ENCODE measurements at regions not wholly inside any gene's neighbourhood (a gene's known extent, or its start where the extent isn't known, plus 50 kb on each side); places are given as distances from the start of the nearest gene placed in this dataset.

DNA sequence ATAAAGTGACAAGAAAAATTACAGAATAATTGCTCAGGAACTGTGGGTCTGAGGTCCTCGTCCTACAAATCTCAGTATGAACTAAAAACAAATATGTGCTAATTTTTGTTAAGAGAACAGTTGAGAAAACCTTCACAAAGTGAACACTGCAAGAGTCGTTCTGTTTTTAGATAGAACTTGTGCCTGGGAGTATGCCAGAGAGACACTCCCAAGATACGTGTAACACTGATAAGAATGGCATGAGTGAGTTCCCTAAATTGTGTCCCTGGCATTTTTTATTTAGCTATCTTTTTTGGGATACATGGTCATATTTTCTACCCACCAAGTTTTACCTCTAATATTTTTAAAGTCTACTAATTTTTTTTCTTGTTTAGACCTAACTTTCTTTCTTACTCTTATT is 860.0 kb upstream of the NR2F2 start:
- POLR2A ChIA-PET (ENCODE audit: partially characterized antibody): no interaction called here
- 97% methylated on average over 3 of the region's 3 CpGs; no CpG with 5 or more reads in 1 of the 2 experiments for WGBS, 2 experiments (ENCODE audit: extremely low coverage in 1 of 2, insufficient coverage in 1 of 2, insufficient read length in 1 of 2, insufficient replicate concordance in 2 of 2, low coverage in 1 of 2, low lambda C conversion rate in 2 of 2, missing lambda C conversion rate in 1 of 2)

More for the DNA sequence above, 860.0 kb upstream of the NR2F2 start:
- TF ChIP-seq E2F6 (IDR thresholded peaks at IDR 0.05) (no peak), SAP30 (IDR thresholded peaks at IDR 0.05; ENCODE audit: insufficient read depth, insufficient replicate concordance, low read length) (no peak), EP300 (IDR thresholded peaks at IDR 0.05; ENCODE audit: borderline replicate concordance in 1 of 2, low read depth in 2 of 2, low read length in 2 of 2) (no peak), HDAC2 (IDR thresholded peaks at IDR 0.05; ENCODE audit: borderline replicate concordance in 1 of 2, low read depth in 2 of 2, low read length in 2 of 2) (no peak), FOSL1 (IDR thresholded peaks at IDR 0.05; ENCODE audit: insufficient read depth, low read depth, low read length) (no peak), SIN3A (conservative IDR thresholded peaks at IDR 0.05 in 1 of 2, IDR thresholded peaks at IDR 0.05 in 1 of 2; ENCODE audit: low read depth in 1 of 2, low read length in 2 of 2) (no peak), POLR2A (IDR thresholded peaks at IDR 0.05; ENCODE audit: control extremely low read depth in 1 of 2, low read depth in 2 of 2, low read length in 2 of 2) (no peak), POU5F1 (IDR thresholded peaks at IDR 0.05; ENCODE audit: low read depth, low read length) (no peak)
- no peaks in the 10 kb centered on the region for H3K79me1 ChIP-seq (ENCODE audit: low read depth, low read length)
- no peak overlapping the region for H4K91ac ChIP-seq (replicated peaks; ENCODE audit: insufficient read length, low read length)
- H3K4ac ChIP-seq (replicated peaks; ENCODE audit: insufficient read length, low read depth, low read length): no peak overlapping the region
- H2BK12ac ChIP-seq (ENCODE audit: low read depth, low read length): no peak overlapping the region
- FAIRE-seq: no peak
- no peaks in the 10 kb centered on the region for H3K79me2 ChIP-seq (ENCODE audit: control insufficient read depth in 1 of 2, insufficient read depth in 2 of 2, low read length in 2 of 2)
- no peak overlapping the region for H4K5ac ChIP-seq (ENCODE audit: insufficient read length, low read depth, low read length)
- H2BK5ac ChIP-seq (ENCODE audit: low read depth, low read length): no peak overlapping the region
- H3K56ac ChIP-seq (replicated peaks; ENCODE audit: insufficient read length, low read depth, low read length): no peak overlapping the region
- no peaks in the 10 kb centered on the region for H3K9me3 ChIP-seq (ENCODE audit: insufficient read depth in 2 of 2, low read depth in 1 of 2, low read length in 1 of 2)
- H2BK15ac ChIP-seq (ENCODE audit: low read length): no peak overlapping the region
- H2AK5ac ChIP-seq (ENCODE audit: low read depth, low read length): no peak overlapping the region
- CTCF ChIA-PET (ENCODE audit: partially characterized antibody): interaction anchor here (0.8 to 1.6 kb wide), 3 partner anchors 15 to 888 kb away, joined by 3 to 6 read pairs (median 5); no protein-coding TSS in a partner anchor
- H3K18ac ChIP-seq (ENCODE audit: extremely low read depth, low read length): no peak overlapping the region
- no peak overlapping the region for H4K8ac ChIP-seq (ENCODE audit: extremely low read depth, insufficient read depth, low read length)
- H3K4me3 ChIP-seq (ENCODE audit: extremely low read depth in 1 of 4, insufficient read depth in 2 of 4, low read depth in 3 of 4, low read length in 4 of 4): no peak overlapping the region
- no peaks in the 10 kb centered on the region for H3K27me3 ChIP-seq (replicated peaks in 1 of 4; ENCODE audit: control insufficient read depth in 3 of 4, extremely low read depth in 1 of 4, insufficient read depth in 3 of 4, low read length in 3 of 4)
- H3K36me3 ChIP-seq (ENCODE audit: control insufficient read depth in 2 of 4, insufficient read depth in 4 of 4, low read length in 3 of 4): no peaks in the 10 kb centered on the region
- H2AFZ ChIP-seq (ENCODE audit: low read length): no peak overlapping the region
- H3K9ac ChIP-seq (replicated peaks in 1 of 4; ENCODE audit: extremely low read depth in 1 of 4, low read depth in 3 of 4, low read length in 3 of 4): no peak overlapping the region
- H2BK20ac ChIP-seq (ENCODE audit: low read length): no peak overlapping the region
- no peaks in the 10 kb centered on the region for H3K4me1 ChIP-seq (replicated peaks in 1 of 4; ENCODE audit: control insufficient read depth in 3 of 4, insufficient read depth in 4 of 4, low read length in 3 of 4)
- no peak overlapping the region for H3K4me2 ChIP-seq (ENCODE audit: insufficient read depth in 1 of 2, low read depth in 2 of 2, low read length in 2 of 2)
- no peaks in the 10 kb centered on the region for H3K23me2 ChIP-seq (ENCODE audit: low read depth, low read length)
- no peak overlapping the region for H3K23ac ChIP-seq (ENCODE audit: insufficient read length)
- no peak overlapping the region for H2BK120ac ChIP-seq (replicated peaks; ENCODE audit: low read depth, low read length)
- H3K27ac ChIP-seq (ENCODE audit: low read depth, low read length): no peak overlapping the region
- no peaks in the 10 kb centered on the region for H4K20me1 ChIP-seq (replicated peaks in 1 of 2; ENCODE audit: control insufficient read depth in 1 of 2, insufficient read depth in 2 of 2, low read length in 2 of 2)
- no peak overlapping the region for H3K14ac ChIP-seq (ENCODE audit: insufficient read length)
- no peak for DNase-seq (ENCODE audit: low read depth in 1 of 2, low spot score in 2 of 2)

Measured in H1 (cell line).